ENCODE measurements at regions not wholly inside any gene's neighbourhood (a gene's known extent, or its start where the extent isn't known, plus 50 kb on each side); places are given as distances from the start of the nearest gene placed in this dataset.

DNA sequence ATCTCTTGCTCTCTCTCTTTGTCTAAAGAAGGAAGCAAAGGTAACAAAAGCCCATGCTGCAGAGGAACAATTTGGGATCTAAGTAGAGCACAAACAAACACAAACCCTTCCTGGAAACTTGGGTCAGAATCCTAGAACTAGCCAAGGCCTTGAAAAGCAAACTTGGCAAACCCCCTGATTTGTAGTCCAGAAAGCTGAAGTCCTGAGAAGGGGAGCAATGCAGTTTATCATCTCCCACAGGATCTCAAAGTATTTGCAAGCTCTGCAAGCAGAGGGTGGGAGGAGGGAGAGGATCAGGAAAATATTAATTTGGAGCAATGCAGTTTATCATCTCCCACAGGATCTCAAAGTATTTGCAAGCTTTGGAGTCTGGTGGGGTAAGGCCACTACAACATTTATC, 379.5 kb upstream of the FGF13 start (continued):
- no peak for TF ChIP-seq NFYB (CRISPR knock-in tag; conservative IDR thresholded peaks at IDR 0.05; ENCODE audit: low read depth)

DNA sequence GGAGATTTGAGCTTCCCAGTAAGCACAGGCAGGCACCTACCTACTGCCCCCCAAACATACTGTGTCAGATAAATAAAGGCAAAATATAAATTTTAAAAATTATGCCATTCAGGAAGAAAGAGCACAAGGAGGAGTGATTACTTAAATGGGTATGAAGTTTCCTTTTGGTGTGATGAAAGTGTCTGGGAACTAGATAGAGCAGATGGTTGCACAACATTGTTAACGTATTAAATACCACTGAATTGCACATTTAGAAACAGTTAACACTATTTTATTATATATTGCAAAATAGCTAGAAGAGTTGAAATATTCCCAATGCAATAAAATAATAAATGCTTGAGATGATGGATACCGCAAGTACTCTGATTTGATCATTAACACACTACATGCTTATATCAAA, 374.7 kb upstream of the FGF13 start:
- DNase-seq (ENCODE audit: low spot score) = no peak
- no peak overlapping the region for H3K27ac Mint-ChIP-seq
- TF ChIP-seq, protein P1, sequence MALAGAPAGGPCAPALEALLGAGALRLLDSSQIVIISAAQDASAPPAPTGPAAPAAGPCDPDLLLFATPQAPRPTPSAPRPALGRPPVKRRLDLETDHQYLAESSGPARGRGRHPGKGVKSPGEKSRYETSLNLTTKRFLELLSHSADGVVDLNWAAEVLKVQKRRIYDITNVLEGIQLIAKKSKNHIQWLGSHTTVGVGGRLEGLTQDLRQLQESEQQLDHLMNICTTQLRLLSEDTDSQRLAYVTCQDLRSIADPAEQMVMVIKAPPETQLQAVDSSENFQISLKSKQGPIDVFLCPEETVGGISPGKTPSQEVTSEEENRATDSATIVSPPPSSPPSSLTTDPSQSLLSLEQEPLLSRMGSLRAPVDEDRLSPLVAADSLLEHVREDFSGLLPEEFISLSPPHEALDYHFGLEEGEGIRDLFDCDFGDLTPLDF (CRISPR knock-in tag; IDR thresholded peaks at IDR 0.05) = no peak
- TF ChIP-seq, protein P2, sequence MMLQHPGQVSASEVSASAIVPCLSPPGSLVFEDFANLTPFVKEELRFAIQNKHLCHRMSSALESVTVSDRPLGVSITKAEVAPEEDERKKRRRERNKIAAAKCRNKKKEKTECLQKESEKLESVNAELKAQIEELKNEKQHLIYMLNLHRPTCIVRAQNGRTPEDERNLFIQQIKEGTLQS (CRISPR knock-in tag; conservative IDR thresholded peaks at IDR 0.05) = no peak
- TF ChIP-seq ZNF396 (CRISPR knock-in tag; IDR thresholded peaks at IDR 0.05; ENCODE audit: borderline replicate concordance) = no peak
- TF ChIP-seq, protein P3, sequence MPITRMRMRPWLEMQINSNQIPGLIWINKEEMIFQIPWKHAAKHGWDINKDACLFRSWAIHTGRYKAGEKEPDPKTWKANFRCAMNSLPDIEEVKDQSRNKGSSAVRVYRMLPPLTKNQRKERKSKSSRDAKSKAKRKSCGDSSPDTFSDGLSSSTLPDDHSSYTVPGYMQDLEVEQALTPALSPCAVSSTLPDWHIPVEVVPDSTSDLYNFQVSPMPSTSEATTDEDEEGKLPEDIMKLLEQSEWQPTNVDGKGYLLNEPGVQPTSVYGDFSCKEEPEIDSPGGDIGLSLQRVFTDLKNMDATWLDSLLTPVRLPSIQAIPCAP (CRISPR knock-in tag; IDR thresholded peaks at IDR 0.05) = no peak
- TF ChIP-seq NR2C2 (CRISPR knock-in tag; IDR thresholded peaks at IDR 0.05) = no peak
- TF ChIP-seq ZNF423 (CRISPR knock-in tag; IDR thresholded peaks at IDR 0.05) = no peak
- no peak for TF ChIP-seq ESRRA (CRISPR knock-in tag; IDR thresholded peaks at IDR 0.05; ENCODE audit: borderline replicate concordance)
- TF ChIP-seq, protein P4, sequence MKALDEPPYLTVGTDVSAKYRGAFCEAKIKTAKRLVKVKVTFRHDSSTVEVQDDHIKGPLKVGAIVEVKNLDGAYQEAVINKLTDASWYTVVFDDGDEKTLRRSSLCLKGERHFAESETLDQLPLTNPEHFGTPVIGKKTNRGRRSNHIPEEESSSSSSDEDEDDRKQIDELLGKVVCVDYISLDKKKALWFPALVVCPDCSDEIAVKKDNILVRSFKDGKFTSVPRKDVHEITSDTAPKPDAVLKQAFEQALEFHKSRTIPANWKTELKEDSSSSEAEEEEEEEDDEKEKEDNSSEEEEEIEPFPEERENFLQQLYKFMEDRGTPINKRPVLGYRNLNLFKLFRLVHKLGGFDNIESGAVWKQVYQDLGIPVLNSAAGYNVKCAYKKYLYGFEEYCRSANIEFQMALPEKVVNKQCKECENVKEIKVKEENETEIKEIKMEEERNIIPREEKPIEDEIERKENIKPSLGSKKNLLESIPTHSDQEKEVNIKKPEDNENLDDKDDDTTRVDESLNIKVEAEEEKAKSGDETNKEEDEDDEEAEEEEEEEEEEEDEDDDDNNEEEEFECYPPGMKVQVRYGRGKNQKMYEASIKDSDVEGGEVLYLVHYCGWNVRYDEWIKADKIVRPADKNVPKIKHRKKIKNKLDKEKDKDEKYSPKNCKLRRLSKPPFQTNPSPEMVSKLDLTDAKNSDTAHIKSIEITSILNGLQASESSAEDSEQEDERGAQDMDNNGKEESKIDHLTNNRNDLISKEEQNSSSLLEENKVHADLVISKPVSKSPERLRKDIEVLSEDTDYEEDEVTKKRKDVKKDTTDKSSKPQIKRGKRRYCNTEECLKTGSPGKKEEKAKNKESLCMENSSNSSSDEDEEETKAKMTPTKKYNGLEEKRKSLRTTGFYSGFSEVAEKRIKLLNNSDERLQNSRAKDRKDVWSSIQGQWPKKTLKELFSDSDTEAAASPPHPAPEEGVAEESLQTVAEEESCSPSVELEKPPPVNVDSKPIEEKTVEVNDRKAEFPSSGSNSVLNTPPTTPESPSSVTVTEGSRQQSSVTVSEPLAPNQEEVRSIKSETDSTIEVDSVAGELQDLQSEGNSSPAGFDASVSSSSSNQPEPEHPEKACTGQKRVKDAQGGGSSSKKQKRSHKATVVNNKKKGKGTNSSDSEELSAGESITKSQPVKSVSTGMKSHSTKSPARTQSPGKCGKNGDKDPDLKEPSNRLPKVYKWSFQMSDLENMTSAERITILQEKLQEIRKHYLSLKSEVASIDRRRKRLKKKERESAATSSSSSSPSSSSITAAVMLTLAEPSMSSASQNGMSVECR (CRISPR knock-in tag; IDR thresholded peaks at IDR 0.05; ENCODE audit: borderline replicate concordance) = no peak
- TF ChIP-seq ETV6 (CRISPR knock-in tag; IDR thresholded peaks at IDR 0.05) = no peak
- TF ChIP-seq GABPB1 (CRISPR knock-in tag; IDR thresholded peaks at IDR 0.05) = no peak
- no peak for TF ChIP-seq ZNF232 (CRISPR knock-in tag; IDR thresholded peaks at IDR 0.05)
- TF ChIP-seq SMAD3 (CRISPR knock-in tag; IDR thresholded peaks at IDR 0.05; ENCODE audit: borderline replicate concordance) = no peak
- TF ChIP-seq, protein P5, sequence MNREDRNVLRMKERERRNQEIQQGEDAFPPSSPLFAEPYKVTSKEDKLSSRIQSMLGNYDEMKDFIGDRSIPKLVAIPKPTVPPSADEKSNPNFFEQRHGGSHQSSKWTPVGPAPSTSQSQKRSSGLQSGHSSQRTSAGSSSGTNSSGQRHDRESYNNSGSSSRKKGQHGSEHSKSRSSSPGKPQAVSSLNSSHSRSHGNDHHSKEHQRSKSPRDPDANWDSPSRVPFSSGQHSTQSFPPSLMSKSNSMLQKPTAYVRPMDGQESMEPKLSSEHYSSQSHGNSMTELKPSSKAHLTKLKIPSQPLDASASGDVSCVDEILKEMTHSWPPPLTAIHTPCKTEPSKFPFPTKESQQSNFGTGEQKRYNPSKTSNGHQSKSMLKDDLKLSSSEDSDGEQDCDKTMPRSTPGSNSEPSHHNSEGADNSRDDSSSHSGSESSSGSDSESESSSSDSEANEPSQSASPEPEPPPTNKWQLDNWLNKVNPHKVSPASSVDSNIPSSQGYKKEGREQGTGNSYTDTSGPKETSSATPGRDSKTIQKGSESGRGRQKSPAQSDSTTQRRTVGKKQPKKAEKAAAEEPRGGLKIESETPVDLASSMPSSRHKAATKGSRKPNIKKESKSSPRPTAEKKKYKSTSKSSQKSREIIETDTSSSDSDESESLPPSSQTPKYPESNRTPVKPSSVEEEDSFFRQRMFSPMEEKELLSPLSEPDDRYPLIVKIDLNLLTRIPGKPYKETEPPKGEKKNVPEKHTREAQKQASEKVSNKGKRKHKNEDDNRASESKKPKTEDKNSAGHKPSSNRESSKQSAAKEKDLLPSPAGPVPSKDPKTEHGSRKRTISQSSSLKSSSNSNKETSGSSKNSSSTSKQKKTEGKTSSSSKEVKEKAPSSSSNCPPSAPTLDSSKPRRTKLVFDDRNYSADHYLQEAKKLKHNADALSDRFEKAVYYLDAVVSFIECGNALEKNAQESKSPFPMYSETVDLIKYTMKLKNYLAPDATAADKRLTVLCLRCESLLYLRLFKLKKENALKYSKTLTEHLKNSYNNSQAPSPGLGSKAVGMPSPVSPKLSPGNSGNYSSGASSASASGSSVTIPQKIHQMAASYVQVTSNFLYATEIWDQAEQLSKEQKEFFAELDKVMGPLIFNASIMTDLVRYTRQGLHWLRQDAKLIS (CRISPR knock-in tag; IDR thresholded peaks at IDR 0.05; ENCODE audit: borderline replicate concordance) = no peak
- no peak for TF ChIP-seq ATF1 (CRISPR knock-in tag; IDR thresholded peaks at IDR 0.05)
- TF ChIP-seq, protein P6, sequence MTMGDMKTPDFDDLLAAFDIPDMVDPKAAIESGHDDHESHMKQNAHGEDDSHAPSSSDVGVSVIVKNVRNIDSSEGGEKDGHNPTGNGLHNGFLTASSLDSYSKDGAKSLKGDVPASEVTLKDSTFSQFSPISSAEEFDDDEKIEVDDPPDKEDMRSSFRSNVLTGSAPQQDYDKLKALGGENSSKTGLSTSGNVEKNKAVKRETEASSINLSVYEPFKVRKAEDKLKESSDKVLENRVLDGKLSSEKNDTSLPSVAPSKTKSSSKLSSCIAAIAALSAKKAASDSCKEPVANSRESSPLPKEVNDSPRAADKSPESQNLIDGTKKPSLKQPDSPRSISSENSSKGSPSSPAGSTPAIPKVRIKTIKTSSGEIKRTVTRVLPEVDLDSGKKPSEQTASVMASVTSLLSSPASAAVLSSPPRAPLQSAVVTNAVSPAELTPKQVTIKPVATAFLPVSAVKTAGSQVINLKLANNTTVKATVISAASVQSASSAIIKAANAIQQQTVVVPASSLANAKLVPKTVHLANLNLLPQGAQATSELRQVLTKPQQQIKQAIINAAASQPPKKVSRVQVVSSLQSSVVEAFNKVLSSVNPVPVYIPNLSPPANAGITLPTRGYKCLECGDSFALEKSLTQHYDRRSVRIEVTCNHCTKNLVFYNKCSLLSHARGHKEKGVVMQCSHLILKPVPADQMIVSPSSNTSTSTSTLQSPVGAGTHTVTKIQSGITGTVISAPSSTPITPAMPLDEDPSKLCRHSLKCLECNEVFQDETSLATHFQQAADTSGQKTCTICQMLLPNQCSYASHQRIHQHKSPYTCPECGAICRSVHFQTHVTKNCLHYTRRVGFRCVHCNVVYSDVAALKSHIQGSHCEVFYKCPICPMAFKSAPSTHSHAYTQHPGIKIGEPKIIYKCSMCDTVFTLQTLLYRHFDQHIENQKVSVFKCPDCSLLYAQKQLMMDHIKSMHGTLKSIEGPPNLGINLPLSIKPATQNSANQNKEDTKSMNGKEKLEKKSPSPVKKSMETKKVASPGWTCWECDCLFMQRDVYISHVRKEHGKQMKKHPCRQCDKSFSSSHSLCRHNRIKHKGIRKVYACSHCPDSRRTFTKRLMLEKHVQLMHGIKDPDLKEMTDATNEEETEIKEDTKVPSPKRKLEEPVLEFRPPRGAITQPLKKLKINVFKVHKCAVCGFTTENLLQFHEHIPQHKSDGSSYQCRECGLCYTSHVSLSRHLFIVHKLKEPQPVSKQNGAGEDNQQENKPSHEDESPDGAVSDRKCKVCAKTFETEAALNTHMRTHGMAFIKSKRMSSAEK (CRISPR knock-in tag; IDR thresholded peaks at IDR 0.05; ENCODE audit: borderline replicate concordance) = no peak
- TF ChIP-seq, protein P7, sequence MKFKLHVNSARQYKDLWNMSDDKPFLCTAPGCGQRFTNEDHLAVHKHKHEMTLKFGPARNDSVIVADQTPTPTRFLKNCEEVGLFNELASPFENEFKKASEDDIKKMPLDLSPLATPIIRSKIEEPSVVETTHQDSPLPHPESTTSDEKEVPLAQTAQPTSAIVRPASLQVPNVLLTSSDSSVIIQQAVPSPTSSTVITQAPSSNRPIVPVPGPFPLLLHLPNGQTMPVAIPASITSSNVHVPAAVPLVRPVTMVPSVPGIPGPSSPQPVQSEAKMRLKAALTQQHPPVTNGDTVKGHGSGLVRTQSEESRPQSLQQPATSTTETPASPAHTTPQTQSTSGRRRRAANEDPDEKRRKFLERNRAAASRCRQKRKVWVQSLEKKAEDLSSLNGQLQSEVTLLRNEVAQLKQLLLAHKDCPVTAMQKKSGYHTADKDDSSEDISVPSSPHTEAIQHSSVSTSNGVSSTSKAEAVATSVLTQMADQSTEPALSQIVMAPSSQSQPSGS (CRISPR knock-in tag; IDR thresholded peaks at IDR 0.05; ENCODE audit: borderline replicate concordance, low read depth) = no peak
- no peak for TF ChIP-seq EMX1 (CRISPR knock-in tag; IDR thresholded peaks at IDR 0.05)
- H3K9me3 Mint-ChIP-seq = no peaks in the 10 kb centered on the region
- CTCF ChIA-PET = no interaction called here
- POLR2A ChIA-PET = no interaction called here
- no peaks in the 10 kb centered on the region for H3K4me1 Mint-ChIP-seq
- H3K27me3 Mint-ChIP-seq (ENCODE audit: low read depth) = no peaks in the 10 kb centered on the region
- no peak overlapping the region for H3K4me3 Mint-ChIP-seq
- H3K36me3 Mint-ChIP-seq = no peaks in the 10 kb centered on the region
- no peak for ATAC-seq

Measured in WTC11 (cell line).